HepG2 (cell line): ENCODE measurements at regions not wholly inside any gene's neighbourhood (a gene's known extent, or its start where the extent isn't known, plus 50 kb on each side); places are given as distances from the start of the nearest gene placed in this dataset.

Experiments
- ATAC-seq: fragments of 200-7000 bp; cut with Tn5 transposase; 3 replicates; pipeline ENCODE4 v1.9.1; 2020; ENCODE audit warnings: mild to moderate bottlenecking, moderate library complexity
- BruUV-seq: library from RNA; stranded (reverse); fragments of 400-500 nt; replicated peaks from 2 replicates; lab custom pipeline; 2021; lab: Mats Ljungman, UMichigan
- CTCF ChIA-PET: fragments of 300-600 bp; formaldehyde crosslinking; extraction: SDS; loops from one replicate; lab custom pipeline; 2021; ENCODE audit warnings: low total read pairs, inconsistent platforms, low intra/inter-chr PET ratio; lab: Yijun Ruan, JAX
- POLR2A ChIA-PET: fragments of 350-600 bp; sonication (Branson Sonifier 250); formaldehyde crosslinking; loops from one replicate; lab custom pipeline; 2020; ENCODE audit warnings: antibody characterized with exemption, inconsistent platforms; lab: Yijun Ruan, JAX
- DNase-seq: peaks from one replicate; pipeline ENCODE4 v3.0.0-alpha.2; 2015; ENCODE audit warnings: low spot score
- FAIRE-seq: peaks from 3 replicates; lab custom pipeline; 2011; peaks lifted over from hg19 to GRCh38; lab: Jason Lieb, UNC
- H2AFZ ChIP-seq: one replicate; pipeline ENCODE4 v1.6.1; 2011; ENCODE audit warnings: low read length, inconsistent platforms
- H3K27ac ChIP-seq: fragments of 300-600 bp; 3 replicates; pipeline ENCODE4 v1.8.0; 2011; ENCODE audit warnings: mixed run types, mild to moderate bottlenecking, mixed read lengths, low read length, inconsistent platforms; ENCODE audit not compliant: insufficient read depth; ENCODE audit errors: extremely low read length
- H3K27me3 ChIP-seq, 2 experiments: fragments of 200-600 bp in 1 of 2; 2 replicates in 1 of 2; 3 replicates in 1 of 2; pipeline versions ENCODE4 v1.6.0 to v1.8.0; 2011; ENCODE audit warnings: low read length in 2 of 2, mild to moderate bottlenecking in 2 of 2, moderate library complexity in 2 of 2, inconsistent platforms in 1 of 2; ENCODE audit not compliant: insufficient read depth in 2 of 2, control insufficient read depth in 1 of 2
- H3K36me3 ChIP-seq, 2 experiments: fragments of 200-600 bp in 1 of 2; replicated peaks in 1 of 2; 2 replicates in 1 of 2; 3 replicates in 1 of 2; pipeline versions ENCODE4 v1.5.1 to v1.8.0; 2011; ENCODE audit warnings: low read length in 2 of 2, inconsistent platforms in 1 of 2; ENCODE audit not compliant: insufficient read depth in 2 of 2, control insufficient read depth in 1 of 2
- H3K4me1 ChIP-seq: 2 replicates; pipeline ENCODE4 v1.5.1; 2012; ENCODE audit warnings: low read length, inconsistent platforms; ENCODE audit not compliant: insufficient read depth
- H3K4me2 ChIP-seq: 2 replicates; pipeline ENCODE4 v1.6.0; 2011; ENCODE audit warnings: low read depth, low read length, inconsistent platforms
- H3K4me3 ChIP-seq, 3 experiments: fragments of 200-600 bp in 1 of 3; sonication (generic), shearing (Covaris generic) in 1 of 3; replicated peaks in 1 of 3; 2 replicates each; pipeline ENCODE4 v1.5.1; 2011 to 2016; ENCODE audit warnings: low read length in 3 of 3, inconsistent platforms in 2 of 3, low read depth in 2 of 3, mild to moderate bottlenecking in 2 of 3, control low read depth in 1 of 3, mixed read lengths in 1 of 3; ENCODE audit not compliant: insufficient read depth in 1 of 3
- H3K79me2 ChIP-seq: one replicate; pipeline ENCODE4 v1.6.1; 2011; ENCODE audit warnings: low read length, inconsistent platforms; ENCODE audit not compliant: insufficient read depth
- H3K9ac ChIP-seq: 2 replicates; pipeline ENCODE4 v1.6.0; 2011; ENCODE audit warnings: mild to moderate bottlenecking, low read depth, low read length, inconsistent platforms; ENCODE audit not compliant: insufficient read depth
- H3K9me3 ChIP-seq: 2 replicates; pipeline ENCODE4 v1.5.1; 2012; ENCODE audit warnings: mild to moderate bottlenecking, low read length
- H4K20me1 ChIP-seq: 2 replicates; pipeline ENCODE4 v1.6.0; 2011; ENCODE audit warnings: inconsistent platforms, mild to moderate bottlenecking, low read length, moderate library complexity; ENCODE audit not compliant: insufficient read depth
- HMGA1 ChIP-seq: sonication (generic); formaldehyde crosslinking; conservative IDR thresholded peaks from 2 replicates; pipeline ENCODE4 v1.4.0; 2020; ENCODE audit warnings: missing genetic modification reagents
- ISX ChIP-seq: sonication (generic); formaldehyde crosslinking; conservative IDR thresholded peaks from 2 replicates; pipeline ENCODE4 v1.5.0; 2020; ENCODE audit warnings: missing genetic modification reagents
- ONECUT2 ChIP-seq: sonication (generic); formaldehyde crosslinking; IDR thresholded peaks from 2 replicates; pipeline ENCODE4 v1.4.0; 2020; ENCODE audit warnings: missing genetic modification reagents
- ZNF12 ChIP-seq: sonication (generic); formaldehyde crosslinking; IDR thresholded peaks from 2 replicates; pipeline ENCODE4 v1.5.0; 2020; ENCODE audit warnings: missing genetic modification reagents
- ZNF124 ChIP-seq: sonication (generic); formaldehyde crosslinking; IDR thresholded peaks from 2 replicates; pipeline ENCODE4 v1.4.0; 2020; ENCODE audit warnings: missing genetic modification reagents
- ZNF30 ChIP-seq: sonication (generic); formaldehyde crosslinking; IDR thresholded peaks from 2 replicates; pipeline ENCODE4 v1.5.0; 2020; ENCODE audit warnings: mild to moderate bottlenecking, missing genetic modification reagents
- ZNF343 ChIP-seq: sonication (generic); formaldehyde crosslinking; IDR thresholded peaks from 2 replicates; pipeline ENCODE4 v1.4.0; 2020; ENCODE audit warnings: mild to moderate bottlenecking, missing genetic modification reagents
- ZNF629 ChIP-seq: sonication (generic); formaldehyde crosslinking; conservative IDR thresholded peaks from 2 replicates; pipeline ENCODE4 v1.5.0; 2020; ENCODE audit warnings: missing genetic modification reagents
- whole genome bisulfite sequencing: methylation state at CpG from one replicate; pipeline ENCODE4 v1.1.6; 2017; ENCODE audit warnings: low lambda C conversion rate; 5-methylcytosine and 5-hydroxymethylcytosine counted together
- in situ Hi-C: cut with HindIII; loops from 2 replicates; pipeline ENCODE4 v1.10.0; 2017; ENCODE audit warnings: low pct_unique_long_range_greater_than_20kb; ENCODE audit not compliant: extremely low pct_ligation_motif_present
- intact Hi-C: fragments of 100-400 bp; cut with micrococcal nuclease; formaldehyde crosslinking; loops from one replicate; pipeline ENCODE4 v1.10.0; 2022; ENCODE audit not compliant: unreplicated experiment
- TF ChIP-seq, protein P1 (sequence below): sonication (generic); formaldehyde crosslinking; conservative IDR thresholded peaks from 2 replicates; pipeline ENCODE4 v1.4.0; 2020; ENCODE audit warnings: missing genetic modification reagents
- TF ChIP-seq, protein P2 (sequence below): sonication (generic); formaldehyde crosslinking; IDR thresholded peaks from 2 replicates; pipeline ENCODE4 v1.4.0; 2020; ENCODE audit warnings: low read depth, missing genetic modification reagents
- TF ChIP-seq, protein P3 (sequence below): sonication (generic); formaldehyde crosslinking; IDR thresholded peaks from 2 replicates; pipeline ENCODE4 v1.5.1; 2020; ENCODE audit warnings: mild to moderate bottlenecking, moderate library complexity, missing genetic modification reagents

DNA sequence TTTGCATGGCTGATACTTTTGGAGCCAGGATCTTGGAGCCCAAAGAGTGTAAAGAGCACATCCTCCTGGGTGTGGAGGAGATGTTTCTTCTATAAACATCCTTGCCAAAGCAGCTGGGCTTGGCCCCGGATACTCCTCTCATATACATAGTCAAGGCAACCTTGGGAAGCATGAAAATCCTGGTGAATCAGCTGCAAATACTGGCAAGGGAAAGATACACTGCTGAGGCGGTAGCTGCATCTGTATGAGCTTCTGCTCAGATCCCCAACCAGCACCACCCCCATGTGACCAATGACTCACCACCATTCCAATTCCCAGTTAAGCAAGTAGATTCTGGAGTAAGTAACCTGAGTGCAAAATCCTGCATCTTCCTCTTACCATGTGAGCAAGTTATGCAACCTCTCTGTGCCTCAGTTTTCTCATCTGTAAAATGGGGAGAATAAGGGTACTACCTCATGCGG, 567.4 kb downstream of the MED13L start:
- Histone ChIP-seq H3K27ac (no peak overlapping the region), H2AFZ (no peak overlapping the region), H3K36me3 (no peaks in the 10 kb centered on the region), H3K4me2 (no peak overlapping the region), H3K4me3 (no peak overlapping the region), H4K20me1 (no peaks in the 10 kb centered on the region), H3K27me3 (peaks cover 0 to 5% of the 10 kb centered on the region in 2 experiments; a peak in 1 of 5 replicates)
- no TSS peak for BruUV-seq
- FAIRE-seq = no peak
- peak; percentile 59; the same call in 1 of the 2 replicates for TF ChIP-seq ZNF12 (CRISPR knock-in tag)
- TF ChIP-seq ZNF629 (CRISPR knock-in tag) = peak; percentile 62
- TF ChIP-seq ZNF124 (CRISPR knock-in tag) = no peak
- TF ChIP-seq, all 625 proteins: peak for 2
- Histone ChIP-seq H3K79me2 (no peaks in the 10 kb centered on the region), H3K4me1 (no peaks in the 10 kb centered on the region), H3K9me3 (no peaks in the 10 kb centered on the region), H3K9ac (no peak overlapping the region)
- in situ Hi-C loops = no loop called here
- ChIA-PET CTCF (interaction anchor here (0.6 kb wide), 1 partner anchor 1048 kb away, joined by 3 read pairs; no protein-coding TSS in a partner anchor), POLR2A (no interaction called here)
- 65% methylated on average over 3 of the region's 3 CpGs for WGBS
- no peak for DNase-seq
- ATAC-seq = no peak
- intact Hi-C loops = no loop called here

DNA sequence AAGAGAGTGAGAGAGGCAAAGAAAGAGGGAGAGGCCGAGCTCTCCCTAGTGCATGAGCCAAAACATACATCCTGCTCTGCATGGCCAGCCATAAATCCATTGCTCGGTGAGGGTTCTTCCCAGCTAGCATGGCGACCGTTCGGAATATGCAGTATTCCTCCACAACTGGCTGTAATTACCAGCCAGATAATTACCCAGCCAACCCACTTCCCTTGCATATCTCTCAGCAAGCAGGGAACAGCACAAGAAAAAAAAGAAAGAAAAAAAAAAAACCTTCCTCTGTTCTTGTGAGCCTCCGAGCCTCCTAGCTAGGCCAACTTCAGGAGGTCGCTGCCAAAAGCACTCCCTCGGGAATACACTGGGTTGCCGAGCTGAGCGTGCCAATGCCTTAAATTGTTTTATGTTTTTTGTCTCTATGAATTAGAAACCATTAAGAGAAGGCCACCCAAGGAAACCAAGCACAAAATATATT, 567.9 kb downstream of the MED13L start:
- no peak for TF ChIP-seq ZNF343
- TF ChIP-seq ISX = no peak
- TF ChIP-seq, protein P1, sequence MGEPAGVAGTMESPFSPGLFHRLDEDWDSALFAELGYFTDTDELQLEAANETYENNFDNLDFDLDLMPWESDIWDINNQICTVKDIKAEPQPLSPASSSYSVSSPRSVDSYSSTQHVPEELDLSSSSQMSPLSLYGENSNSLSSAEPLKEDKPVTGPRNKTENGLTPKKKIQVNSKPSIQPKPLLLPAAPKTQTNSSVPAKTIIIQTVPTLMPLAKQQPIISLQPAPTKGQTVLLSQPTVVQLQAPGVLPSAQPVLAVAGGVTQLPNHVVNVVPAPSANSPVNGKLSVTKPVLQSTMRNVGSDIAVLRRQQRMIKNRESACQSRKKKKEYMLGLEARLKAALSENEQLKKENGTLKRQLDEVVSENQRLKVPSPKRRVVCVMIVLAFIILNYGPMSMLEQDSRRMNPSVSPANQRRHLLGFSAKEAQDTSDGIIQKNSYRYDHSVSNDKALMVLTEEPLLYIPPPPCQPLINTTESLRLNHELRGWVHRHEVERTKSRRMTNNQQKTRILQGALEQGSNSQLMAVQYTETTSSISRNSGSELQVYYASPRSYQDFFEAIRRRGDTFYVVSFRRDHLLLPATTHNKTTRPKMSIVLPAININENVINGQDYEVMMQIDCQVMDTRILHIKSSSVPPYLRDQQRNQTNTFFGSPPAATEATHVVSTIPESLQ (CRISPR knock-in tag) = no peak
- no peak for TF ChIP-seq HMGA1 (CRISPR knock-in tag)
- TF ChIP-seq ONECUT2 (CRISPR knock-in tag) = no peak
- no peak for TF ChIP-seq ZNF30 (CRISPR knock-in tag)
- TF ChIP-seq, protein P2, sequence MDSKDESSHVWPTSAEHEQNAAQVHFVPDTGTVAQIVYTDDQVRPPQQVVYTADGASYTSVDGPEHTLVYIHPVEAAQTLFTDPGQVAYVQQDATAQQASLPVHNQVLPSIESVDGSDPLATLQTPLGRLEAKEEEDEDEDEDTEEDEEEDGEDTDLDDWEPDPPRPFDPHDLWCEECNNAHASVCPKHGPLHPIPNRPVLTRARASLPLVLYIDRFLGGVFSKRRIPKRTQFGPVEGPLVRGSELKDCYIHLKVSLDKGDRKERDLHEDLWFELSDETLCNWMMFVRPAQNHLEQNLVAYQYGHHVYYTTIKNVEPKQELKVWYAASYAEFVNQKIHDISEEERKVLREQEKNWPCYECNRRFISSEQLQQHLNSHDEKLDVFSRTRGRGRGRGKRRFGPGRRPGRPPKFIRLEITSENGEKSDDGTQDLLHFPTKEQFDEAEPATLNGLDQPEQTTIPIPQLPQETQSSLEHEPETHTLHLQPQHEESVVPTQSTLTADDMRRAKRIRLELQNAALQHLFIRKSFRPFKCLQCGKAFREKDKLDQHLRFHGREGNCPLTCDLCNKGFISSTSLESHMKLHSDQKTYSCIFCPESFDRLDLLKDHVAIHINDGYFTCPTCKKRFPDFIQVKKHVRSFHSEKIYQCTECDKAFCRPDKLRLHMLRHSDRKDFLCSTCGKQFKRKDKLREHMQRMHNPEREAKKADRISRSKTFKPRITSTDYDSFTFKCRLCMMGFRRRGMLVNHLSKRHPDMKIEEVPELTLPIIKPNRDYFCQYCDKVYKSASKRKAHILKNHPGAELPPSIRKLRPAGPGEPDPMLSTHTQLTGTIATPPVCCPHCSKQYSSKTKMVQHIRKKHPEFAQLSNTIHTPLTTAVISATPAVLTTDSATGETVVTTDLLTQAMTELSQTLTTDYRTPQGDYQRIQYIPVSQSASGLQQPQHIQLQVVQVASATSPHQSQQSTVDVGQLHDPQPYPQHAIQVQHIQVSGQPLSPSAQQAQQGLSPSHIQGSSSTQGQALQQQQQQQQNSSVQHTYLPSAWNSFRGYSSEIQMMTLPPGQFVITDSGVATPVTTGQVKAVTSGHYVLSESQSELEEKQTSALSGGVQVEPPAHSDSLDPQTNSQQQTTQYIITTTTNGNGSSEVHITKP (CRISPR knock-in tag) = no peak
- TF ChIP-seq, protein P3, sequence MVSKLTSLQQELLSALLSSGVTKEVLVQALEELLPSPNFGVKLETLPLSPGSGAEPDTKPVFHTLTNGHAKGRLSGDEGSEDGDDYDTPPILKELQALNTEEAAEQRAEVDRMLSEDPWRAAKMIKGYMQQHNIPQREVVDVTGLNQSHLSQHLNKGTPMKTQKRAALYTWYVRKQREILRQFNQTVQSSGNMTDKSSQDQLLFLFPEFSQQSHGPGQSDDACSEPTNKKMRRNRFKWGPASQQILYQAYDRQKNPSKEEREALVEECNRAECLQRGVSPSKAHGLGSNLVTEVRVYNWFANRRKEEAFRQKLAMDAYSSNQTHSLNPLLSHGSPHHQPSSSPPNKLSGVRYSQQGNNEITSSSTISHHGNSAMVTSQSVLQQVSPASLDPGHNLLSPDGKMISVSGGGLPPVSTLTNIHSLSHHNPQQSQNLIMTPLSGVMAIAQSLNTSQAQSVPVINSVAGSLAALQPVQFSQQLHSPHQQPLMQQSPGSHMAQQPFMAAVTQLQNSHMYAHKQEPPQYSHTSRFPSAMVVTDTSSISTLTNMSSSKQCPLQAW (CRISPR knock-in tag) = no peak
- FAIRE-seq = no peak
- H3K27me3 ChIP-seq = peaks cover 0 to 4% of the 10 kb centered on the region in 2 experiments; a peak in 1 of 5 replicates

More for the DNA sequence above, 567.9 kb downstream of the MED13L start:
- Histone ChIP-seq H2AFZ (no peak overlapping the region), H3K4me2 (no peak overlapping the region), H3K36me3 (no peaks in the 10 kb centered on the region), H3K4me1 (no peaks in the 10 kb centered on the region), H3K9ac (no peak overlapping the region), H3K9me3 (no peaks in the 10 kb centered on the region), H3K27ac (no peak overlapping the region), H3K79me2 (no peaks in the 10 kb centered on the region), H3K4me3 (no peak overlapping the region), H4K20me1 (no peaks in the 10 kb centered on the region)
- ChIA-PET CTCF (interaction anchor here (0.6 kb wide), 1 partner anchor 1047 kb away, joined by 3 read pairs; no protein-coding TSS in a partner anchor), POLR2A (no interaction called here)
- ATAC-seq = no peak
- BruUV-seq = no TSS peak
- WGBS = 45% methylated on average over 10 of the region's 10 CpGs
- intact Hi-C loops (no loop called here), in situ Hi-C loops (no loop called here)
- no peak for DNase-seq
